Stimulated activated CD4-positive, alpha-beta T cell treated with anti-CD3 and anti-CD28 coated beads, Interleukin-1b, Interleukin-23, amount 100 ng/mL, for 4 hours (primary cell): ENCODE measurements at regions not wholly inside any gene's neighbourhood (a gene's known extent, or its start where the extent isn't known, plus 50 kb on each side); places are given as distances from the start of the nearest gene placed in this dataset.
"Not testable (repeated sequence)": the region's sequence is repeated elsewhere in the genome, so short reads cannot be mapped to it uniquely, and the experiment has no call there.

Source experiments
- DNase-seq, 2 donors: peaks; one replicate each; pipeline ENCODE4 v3.0.0-alpha.2; 2020; ENCODE audit warnings: low read depth in 2 of 2

GRCh38 chr17:71521724-71522123 is 599.1 kb upstream of the SOX9 start:
- no peak for DNase-seq

DNA sequence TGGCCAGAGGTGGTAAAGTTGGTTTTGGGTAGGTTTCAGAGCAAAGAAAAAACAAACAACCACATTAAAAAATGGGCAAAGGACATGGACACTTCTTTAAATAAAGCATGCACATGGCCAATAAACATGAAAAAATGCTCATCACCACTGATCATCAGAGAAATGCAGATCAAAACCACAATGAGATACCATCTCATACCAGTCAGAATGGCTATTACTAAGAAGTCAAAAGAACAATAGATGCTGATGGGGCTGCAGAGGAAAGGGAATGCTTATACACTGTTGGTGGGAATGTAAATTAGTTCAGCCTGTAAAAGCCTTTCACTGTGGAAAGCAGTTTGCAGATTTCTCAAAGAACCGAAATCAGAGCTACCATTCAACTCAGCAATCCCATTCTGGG is 598.4 kb upstream of the SOX9 start:
- DNase-seq = no peak

GRCh38 chr17:71527311-71527710 is 593.5 kb upstream of the SOX9 start:
- DNase-seq = no peak

DNA sequence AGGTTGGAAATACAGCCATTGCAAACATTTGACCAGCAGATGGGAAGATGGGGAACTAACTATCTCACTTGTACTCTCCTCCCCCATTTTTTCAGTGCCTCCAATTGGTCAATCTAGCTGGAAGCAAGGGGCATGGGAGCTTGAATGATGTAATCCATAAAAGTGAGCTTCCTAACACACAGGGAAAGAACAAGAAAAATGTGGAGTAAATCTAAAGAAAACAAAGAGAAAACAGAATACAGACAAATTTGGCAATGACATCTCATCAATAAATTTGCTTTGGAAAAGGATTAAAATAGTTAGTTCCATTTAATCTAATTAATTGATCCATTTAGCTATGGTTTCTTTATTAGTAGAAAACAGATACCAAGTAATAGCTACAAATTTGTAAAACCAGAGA is 592.6 kb upstream of the SOX9 start:
- no peak for DNase-seq

GRCh38 chr17:71530248-71530647 is 590.6 kb upstream of the SOX9 start:
- DNase-seq = no peak

GRCh38 chr17:71535321-71535720 is 585.5 kb upstream of the SOX9 start:
- DNase-seq = no peak

DNA sequence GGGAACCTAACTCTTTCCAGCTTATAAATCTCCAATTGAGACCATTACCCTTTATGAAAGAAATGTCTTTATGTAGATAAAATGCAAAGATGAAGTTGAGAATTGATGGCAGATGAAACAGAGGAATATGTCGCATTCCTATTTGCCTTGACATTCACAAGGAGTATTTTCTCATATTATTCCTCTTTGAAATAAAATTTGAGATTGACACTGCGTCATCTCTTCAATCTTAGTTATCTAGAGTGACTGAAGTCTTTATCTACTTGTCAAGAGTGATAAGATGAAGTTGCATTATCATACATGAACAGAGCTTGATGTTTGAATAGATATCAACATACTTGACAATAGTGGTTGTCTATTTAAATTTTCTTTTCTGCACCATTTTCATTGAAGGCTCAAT is 574.4 kb upstream of the SOX9 start:
- DNase-seq = no peak

GRCh38 chr17:71547904-71548303 is 572.9 kb upstream of the SOX9 start:
- no peak for DNase-seq

- no peak for DNase-seq
Measured at GRCh38 chr17:71548540-71549190, 572.2 kb upstream of the SOX9 start.

GRCh38 chr17:71550675-71551074 is 570.1 kb upstream of the SOX9 start:
- DNase-seq = no peak

- DNase-seq = no peak
Measured at GRCh38 chr17:71553381-71553780, 567.4 kb upstream of the SOX9 start.

GRCh38 chr17:71558901-71559300 is 561.9 kb upstream of the SOX9 start:
- DNase-seq = no peak

GRCh38 chr17:71572343-71572742 is 548.5 kb upstream of the SOX9 start:
- DNase-seq = no peak

GRCh38 chr17:71578446-71578845 is 542.4 kb upstream of the SOX9 start:
- no peak for DNase-seq

DNA sequence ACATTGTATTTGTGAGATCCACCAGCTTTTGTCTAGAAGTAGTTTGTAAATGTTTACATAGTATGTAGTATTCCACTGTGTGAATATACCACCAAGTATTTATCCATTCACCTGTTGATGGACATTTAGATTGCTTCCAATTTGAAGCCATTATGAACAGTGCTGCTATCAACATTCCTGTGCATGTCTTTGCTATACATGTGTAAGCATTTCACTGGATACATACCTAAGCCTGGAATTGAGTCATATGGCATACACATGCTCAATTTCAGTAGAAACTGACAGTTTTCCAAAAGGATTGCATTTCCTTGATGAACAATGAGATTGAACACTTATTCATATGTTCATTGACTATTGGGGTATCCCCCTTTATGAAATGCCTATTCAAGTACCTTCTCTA is 540.6 kb upstream of the SOX9 start:
- DNase-seq = no peak

GRCh38 chr17:71585540-71585939 is 535.3 kb upstream of the SOX9 start:
- DNase-seq = no peak

GRCh38 chr17:71592431-71592830 is 528.4 kb upstream of the SOX9 start:
- DNase-seq = no peak

DNA sequence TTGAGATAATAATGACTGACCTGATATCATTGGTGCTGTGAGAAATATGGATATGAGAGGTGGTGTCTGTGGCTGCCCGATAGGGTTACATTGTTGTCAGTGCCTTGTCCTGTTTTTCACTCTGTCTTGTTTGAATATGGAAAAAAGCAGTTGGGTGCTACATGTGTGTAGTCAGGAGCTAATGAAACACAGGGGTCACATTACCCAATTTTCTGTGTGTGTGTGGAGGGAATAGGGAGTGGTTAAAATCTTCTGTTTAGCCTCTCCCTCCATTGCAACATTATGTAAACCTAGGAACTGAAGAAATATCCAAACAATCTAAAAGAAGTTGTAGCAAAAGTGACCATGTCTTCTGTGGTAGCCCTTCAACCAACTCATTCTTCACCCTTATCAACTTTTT is 527.7 kb upstream of the SOX9 start:
- no peak for DNase-seq

DNA sequence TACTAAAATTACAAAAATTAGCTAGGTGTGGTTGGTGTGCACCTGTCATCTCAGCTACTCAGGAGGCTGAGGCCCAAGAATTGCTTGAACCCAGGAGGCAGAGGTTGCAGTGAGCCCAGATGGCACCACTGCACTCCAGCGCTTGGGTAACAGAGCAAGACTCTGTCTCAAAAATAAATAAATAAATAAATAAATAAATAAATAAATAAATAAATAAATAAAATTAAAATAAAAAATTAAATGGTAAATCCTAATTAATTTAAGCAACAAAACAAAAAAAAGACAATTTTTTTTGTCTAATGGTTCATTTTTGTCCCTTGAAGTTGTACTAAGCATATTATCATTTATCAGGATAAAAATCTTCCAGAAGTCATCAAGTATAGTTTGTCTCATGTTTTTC is 521.2 kb upstream of the SOX9 start:
- DNase-seq = not testable (repeated sequence)

DNA sequence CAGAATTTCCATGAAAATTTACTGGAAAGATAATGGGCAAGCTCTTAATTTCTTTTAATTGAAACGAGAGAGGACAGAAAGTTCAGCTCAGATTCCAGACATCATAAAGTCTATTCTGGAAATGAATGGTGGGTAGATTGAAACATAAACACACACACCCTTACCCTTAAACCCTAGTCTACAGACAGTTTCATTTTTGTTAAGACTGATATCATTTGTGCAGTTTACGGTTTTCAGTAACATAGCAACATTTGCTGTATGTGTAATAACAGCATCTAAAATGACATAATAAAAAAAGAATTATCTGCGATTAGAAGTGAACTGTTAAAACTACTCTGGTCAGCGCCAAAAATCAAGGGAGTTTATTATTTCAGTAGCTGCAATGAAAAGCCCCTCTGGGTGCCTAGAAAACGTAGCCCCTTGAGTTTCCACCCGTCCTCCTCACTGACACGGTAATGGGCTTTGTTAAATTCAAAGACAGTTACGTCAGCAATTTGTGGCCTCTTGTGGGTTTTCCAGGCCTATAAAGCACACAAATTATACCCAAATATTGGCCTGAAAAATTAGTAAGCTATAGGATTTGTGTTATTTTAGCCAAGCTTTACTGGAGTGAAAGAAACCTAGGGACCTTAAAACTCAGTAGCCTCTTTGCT is 520.6 kb upstream of the SOX9 start:
- no peak for DNase-seq

- no peak for DNase-seq
Measured at GRCh38 chr17:71601894-71602504, 518.8 kb upstream of the SOX9 start.

GRCh38 chr17:71613996-71614395 is 506.8 kb upstream of the SOX9 start:
- no peak for DNase-seq

GRCh38 chr17:71615820-71616219 is 505.0 kb upstream of the SOX9 start:
- no peak for DNase-seq
